Stimulated activated CD8-positive, alpha-beta memory T cell treated with anti-CD3 and anti-CD28 coated beads, Interleukin-7, amount 100 ng/mL, for 1 hour (primary cell): ENCODE measurements at regions not wholly inside any gene's neighbourhood (a gene's known extent, or its start where the extent isn't known, plus 50 kb on each side); places are given as distances from the start of the nearest gene placed in this dataset.

Experiments used
- DNase-seq, 2 donors: peaks; one replicate each; pipeline ENCODE4 v3.0.0-alpha.2; 2020; ENCODE audit warnings: low read depth in 2 of 2

GRCh38 chr16:80081846-80082245, 458.9 kb upstream of the DYNLRB2 start:
- DNase-seq = no peak

DNA sequence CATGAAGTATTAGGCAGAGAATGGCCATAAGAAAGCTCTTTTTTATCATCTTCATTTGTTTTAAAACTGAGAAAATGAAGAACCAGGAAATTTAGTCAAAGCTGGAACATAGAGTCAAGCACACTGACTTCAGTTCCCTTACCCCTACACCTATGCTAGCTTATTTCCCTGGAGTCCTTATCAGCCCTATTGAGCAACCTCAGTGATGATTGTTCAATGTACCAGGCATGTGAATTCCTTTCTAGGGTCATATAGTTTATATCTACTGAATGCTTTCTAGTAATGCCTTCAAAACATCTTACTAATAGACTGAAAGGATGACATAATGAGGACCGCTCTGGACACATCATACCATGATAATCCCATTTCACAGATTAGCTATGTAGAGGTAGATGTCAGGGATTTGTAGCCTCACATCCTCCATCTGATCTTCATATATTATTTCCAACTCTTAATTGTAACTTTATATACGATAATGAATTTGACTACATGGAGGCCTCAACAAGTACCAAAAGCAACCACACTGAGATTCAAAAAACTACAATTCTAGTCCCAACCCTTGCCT, 460.4 kb upstream of the DYNLRB2 start:
- no peak for DNase-seq

DNA sequence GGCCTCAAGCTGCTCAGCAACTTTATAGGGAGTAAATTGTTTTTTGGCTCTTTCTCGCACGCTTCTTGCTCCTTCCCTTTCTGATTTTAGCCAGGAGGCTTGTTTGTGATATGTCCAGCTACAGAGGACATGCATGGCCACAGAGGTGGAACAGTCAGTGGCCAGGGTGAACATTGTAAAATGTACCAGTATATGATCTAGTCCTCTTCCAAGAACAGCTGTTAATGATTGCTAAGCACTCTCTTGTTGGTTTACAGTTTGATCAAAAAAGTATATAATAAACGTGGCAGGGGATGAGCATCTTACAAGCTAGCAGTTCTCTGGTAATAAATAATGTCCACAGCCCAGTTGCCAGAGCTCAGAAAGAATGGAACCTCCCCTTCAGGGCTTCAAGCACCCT, 461.7 kb upstream of the DYNLRB2 start:
- no peak for DNase-seq

- DNase-seq = no peak
Measured at GRCh38 chr16:80077696-80078095, 463.1 kb upstream of the DYNLRB2 start.

DNA sequence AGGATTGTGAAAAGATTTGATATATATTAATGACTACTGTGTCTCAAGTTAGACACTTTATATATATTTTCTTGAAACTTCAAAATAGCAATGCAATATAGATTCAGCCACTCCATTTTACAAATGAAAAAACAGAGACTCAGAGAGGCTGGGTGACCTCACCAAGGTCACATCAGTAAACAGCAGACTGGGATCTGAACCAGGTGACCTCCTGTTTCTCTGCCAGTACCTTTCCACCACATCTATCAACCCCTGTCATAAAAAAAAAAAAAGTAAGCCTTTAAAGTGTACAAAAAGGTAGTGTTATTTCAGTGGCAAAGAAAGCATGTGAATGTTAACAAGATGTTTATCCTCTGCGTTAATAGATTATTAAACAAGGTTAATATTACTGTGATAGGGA, 466.5 kb upstream of the DYNLRB2 start:
- no peak for DNase-seq

GRCh38 chr16:80071964-80072456, 468.8 kb upstream of the DYNLRB2 start:
- DNase-seq = no peak

DNA sequence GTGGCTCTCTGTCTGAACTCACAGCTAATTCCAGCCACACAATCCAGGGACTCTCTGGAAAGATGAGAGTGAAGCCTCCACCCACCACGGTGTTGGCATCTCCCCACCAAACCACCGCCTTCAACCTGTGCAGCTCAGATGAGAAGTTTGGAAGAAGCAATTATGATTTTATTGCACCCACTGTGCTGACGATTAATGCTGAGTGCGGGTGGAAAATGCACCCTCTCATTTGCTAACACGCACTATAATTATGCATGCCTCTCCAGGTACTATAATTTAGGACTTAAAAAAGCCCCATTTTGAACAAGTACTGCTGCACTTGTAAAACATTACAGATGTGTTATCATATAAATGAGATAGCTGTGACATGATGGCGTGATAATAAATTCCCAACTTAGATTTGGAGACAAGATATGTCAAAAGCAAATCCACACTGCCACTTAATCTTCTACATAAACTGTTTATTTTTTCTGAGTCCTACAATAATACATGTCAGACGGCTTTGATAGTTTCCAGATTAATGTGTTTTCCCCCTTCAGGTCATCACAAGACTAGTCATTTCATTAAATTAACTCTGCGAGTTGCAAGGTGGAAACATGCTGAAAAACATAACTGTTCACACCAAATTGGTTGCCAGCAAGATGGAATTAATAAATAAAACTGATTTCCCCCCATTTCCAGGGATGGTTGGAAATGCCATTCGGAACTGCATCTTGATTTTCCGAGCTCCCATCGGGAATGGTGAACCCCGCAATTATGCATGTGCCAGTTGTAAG, 466.5 kb upstream of the MAF start:
- DNase-seq = no peak

GRCh38 chr16:80065541-80065940, 465.0 kb upstream of the MAF start:
- no peak for DNase-seq

DNA sequence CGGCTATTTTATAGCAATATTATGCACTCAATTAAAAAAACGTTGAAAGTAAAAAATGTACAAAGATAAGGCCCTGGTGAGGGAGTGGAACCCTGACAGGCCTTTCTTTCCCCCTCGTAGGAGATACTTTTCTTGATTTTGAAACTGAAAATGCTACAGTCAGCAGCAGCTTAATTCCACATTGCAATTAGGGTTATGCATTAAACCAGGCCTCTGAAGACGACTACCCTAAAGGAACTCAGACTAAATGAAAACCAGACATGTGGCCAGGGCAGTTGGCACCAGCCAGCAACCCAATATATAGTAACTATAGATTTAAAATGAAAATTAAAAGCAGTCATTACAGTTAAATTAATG, 463.2 kb upstream of the MAF start:
- DNase-seq = no peak

DNA sequence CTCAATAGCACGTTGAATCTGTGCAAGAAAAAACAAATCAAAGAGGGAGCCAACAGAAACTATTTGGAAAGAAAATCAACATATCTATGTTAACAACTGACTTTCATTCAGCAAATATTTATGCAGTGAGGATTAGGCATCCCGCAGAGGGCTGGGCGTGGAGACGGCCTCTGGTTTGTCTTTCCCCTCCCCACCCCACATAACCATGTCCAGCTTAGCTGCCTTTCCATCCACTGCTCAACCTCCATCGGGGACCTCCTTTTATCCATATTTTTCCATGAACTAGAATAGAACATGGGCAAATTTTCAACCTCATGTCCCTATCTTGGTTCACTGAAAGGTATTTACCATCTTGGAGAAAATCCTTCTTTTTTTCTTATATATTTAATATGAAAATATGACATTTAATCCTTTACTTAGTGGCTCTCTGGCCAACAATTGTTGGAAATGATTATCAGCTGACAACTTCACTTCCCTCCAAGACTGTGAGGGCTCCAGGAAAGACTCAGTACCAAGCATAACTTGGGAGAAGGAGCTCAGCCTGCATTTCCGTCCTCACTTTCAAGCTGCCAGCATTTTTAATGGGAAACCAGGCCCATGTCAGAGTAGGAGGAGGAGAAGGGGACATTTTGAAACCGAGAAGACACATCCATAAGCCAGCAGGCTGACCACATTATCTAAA, 462.6 kb upstream of the MAF start:
- DNase-seq = no peak

- no peak for DNase-seq
Measured at GRCh38 chr16:80062361-80063030, 462.0 kb upstream of the MAF start.

GRCh38 chr16:80060470-80060869, 459.9 kb upstream of the MAF start:
- no peak for DNase-seq

- DNase-seq = no peak
Measured at GRCh38 chr16:80059836-80060235, 459.3 kb upstream of the MAF start.

- DNase-seq = no peak
Measured at GRCh38 chr16:80058214-80058613, 457.7 kb upstream of the MAF start.

DNA sequence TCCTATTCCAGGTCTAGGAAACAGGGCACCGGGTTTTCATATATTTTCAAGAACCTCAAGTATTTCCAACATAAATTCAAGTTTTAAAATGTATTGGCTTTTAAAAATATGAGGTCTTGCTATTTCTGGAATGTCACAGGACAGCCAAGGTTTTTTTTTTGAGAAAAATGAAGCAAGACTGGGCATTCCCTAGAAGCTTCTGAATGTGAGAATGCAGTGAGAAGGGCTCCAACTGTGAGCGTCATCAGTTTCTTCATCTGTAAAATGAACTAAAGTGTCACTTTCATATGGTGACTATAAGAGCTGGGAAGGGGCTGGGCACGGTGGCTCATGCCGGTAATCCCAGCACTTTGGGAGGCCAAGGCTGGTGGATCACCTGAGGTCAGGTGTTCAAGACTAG, 455.8 kb upstream of the MAF start:
- DNase-seq = no peak

DNA sequence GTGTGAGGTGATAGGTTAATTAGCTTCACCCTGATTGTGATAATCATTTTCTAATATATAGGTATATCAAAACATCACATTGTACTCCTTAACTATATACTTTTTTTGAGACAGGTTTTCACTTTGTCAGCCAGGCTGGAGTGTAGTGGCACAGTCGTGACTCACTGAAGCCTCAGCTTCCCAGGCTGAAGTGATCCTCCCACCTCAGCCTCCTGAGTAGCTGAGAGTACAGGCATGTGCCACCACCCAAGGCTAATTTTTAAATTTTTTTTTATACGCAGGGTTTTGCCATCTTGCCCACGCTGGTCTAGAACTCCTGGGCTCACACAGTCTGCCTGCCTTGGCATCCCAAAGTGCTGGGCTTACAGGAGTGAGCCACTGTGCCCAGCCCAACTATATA, 455.3 kb upstream of the MAF start:
- DNase-seq = no peak

DNA sequence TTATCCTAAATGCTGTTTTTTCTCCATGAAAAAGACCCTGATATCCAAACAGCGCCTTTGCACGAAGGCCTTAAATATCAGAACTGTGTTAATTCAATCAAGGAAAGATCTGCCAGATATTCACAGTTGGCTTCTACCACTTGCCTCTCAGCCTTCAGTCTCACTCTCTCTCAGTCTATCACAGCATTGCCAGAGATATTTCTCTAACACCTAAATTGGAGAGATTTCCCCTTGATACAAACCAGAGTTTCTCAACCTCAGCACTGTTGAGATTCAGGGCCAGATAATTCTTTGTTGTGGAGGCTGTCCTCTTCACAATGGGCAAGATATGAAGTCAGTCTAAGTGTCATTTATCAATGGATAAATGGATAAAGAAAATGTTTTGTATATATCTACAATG, 454.1 kb upstream of the MAF start:
- DNase-seq = no peak

DNA sequence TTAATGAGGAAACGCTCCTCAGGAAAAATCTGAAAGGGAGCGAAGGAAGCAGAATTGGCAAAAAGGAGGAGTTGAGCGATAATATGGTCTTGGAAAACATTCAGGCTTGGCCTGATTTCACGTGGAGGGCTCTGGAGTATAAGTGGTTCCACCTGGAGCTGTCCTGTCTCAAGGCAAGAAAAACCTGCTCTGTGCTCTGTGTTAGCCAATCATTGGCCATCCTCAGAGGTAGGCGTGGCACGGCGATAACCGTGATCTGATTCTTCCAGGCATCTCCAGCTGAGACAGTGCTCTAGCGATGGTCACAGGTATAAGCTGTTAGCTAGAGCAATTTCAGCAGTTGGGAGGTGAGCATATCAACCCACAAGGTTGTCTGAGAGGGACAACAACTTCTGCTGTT, 450.5 kb upstream of the MAF start:
- DNase-seq = no peak

GRCh38 chr16:80048250-80048649, 447.7 kb upstream of the MAF start:
- no peak for DNase-seq

DNA sequence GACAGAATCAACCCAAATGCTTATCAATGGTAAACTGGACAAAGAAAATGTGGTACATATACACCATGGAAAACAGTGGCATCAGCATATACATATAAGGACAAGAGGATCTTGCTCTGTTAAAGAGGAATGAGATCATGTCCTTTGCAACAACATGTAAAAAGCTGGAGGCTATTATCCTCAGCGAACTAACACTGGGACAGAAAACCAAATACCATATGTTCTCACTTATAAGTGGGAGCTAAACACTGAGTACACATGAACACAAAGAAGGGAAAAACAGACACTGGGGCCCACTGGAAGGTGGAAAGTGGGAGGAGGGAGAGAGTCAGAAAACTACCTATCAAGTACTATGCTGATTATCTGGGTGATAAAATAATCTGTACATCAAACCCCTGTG, 447.3 kb upstream of the MAF start:
- DNase-seq = no peak

GRCh38 chr16:80046848-80047247, 446.3 kb upstream of the MAF start:
- no peak for DNase-seq

DNA sequence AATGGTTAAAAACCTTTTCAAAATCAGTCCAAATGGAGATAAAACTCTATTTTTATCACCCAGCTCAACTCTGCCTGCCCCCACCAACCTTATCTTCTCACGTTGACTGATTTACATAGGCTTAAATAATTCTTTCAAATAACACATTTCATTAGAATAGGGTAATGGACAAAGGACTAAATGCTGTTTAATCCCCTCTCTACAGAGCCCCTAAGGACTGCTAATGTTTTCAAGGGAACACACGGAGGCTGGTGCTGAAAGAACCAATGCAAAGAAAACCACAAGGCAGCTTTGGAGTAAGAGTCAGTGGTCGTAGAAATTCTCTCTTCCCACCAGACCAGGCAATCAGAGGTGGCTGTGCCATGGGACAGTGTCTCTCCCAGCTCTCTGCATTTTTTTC, 445.7 kb upstream of the MAF start:
- DNase-seq = no peak

- DNase-seq = no peak
Measured at GRCh38 chr16:80045861-80046260, 445.3 kb upstream of the MAF start.
